ENCODE measurements at regions not wholly inside any gene's neighbourhood (a gene's known extent, or its start where the extent isn't known, plus 50 kb on each side); places are given as distances from the start of the nearest gene placed in this dataset.
"Not testable (repeated sequence)": the region's sequence is repeated elsewhere in the genome, so short reads cannot be mapped to it uniquely, and the experiment has no call there.

GRCh38 chr12:59108516-59108915, 188.2 kb upstream of the LRIG3 start:
- TF ChIP-seq EZH2 (IDR thresholded peaks at IDR 0.05; ENCODE audit: low read length, missing control alignments); CTCF (conservative IDR thresholded peaks at IDR 0.05 in 1 of 2, IDR thresholded peaks at IDR 0.05 in 1 of 2; ENCODE audit: low read depth in 1 of 2, low read length in 2 of 2): not testable (repeated sequence)
